Adrenal gland (tissue), 9 donors: ENCODE measurements at regions not wholly inside any gene's neighbourhood (a gene's known extent, or its start where the extent isn't known, plus 50 kb on each side); places are given as distances from the start of the nearest gene placed in this dataset.

ENCODE experiments used
- DNase-seq, 7 donors: peaks; one replicate each; pipeline ENCODE4 v3.0.0-alpha.2; 2019 to 2020
- H3K27ac ChIP-seq, 5 donors: fragments of 200-600 bp; sonication (generic) in 4 of 5; 1 replicate in 3 of 5; 2 replicates in 2 of 5; pipeline versions ENCODE4 v1.5.1 to v1.8.0; 2016 to 2020; ENCODE audit warnings: mild to moderate bottlenecking in 1 of 5
- H3K27me3 ChIP-seq: fragments of 200-600 bp; 2 replicates; pipeline ENCODE4 v1.8.0; 2021
- H3K36me3 ChIP-seq, 2 donors: fragments of 200-600 bp; replicated peaks in 1 of 2; 1 replicate in 1 of 2; 2 replicates in 1 of 2; pipeline versions ENCODE4 v1.5.1 to v1.8.0; 2018 to 2022
- H3K4me1 ChIP-seq, 2 donors: fragments of 200-600 bp; replicated peaks in 1 of 2; 1 replicate in 1 of 2; 2 replicates in 1 of 2; pipeline versions ENCODE4 v1.5.1 to v1.8.0; 2018 to 2021
- H3K4me3 ChIP-seq, 4 donors: fragments of 200-600 bp; sonication (generic) in 3 of 4; one replicate each; pipeline ENCODE4 v1.5.1; 2016 to 2018
- H3K9me3 ChIP-seq, 3 donors: fragments of 200-600 bp; sonication (generic) in 1 of 3; replicated peaks in 1 of 3; 1 replicate in 2 of 3; 2 replicates in 1 of 3; pipeline versions ENCODE4 v1.5.1 to v1.8.0; 2016 to 2021
- CTCF ChIP-seq, 6 experiments: fragments of 450-650 bp in 4 of 6; fragments of 200-600 bp in 2 of 6; sonication (generic) in 1 of 6; IDR thresholded peaks; 1 replicate in 5 of 6; 2 replicates in 1 of 6; pipeline versions ENCODE4 v1.5.1 to v1.8.0; 2016 to 2021; ENCODE audit warnings: antibody characterized with exemption in 6 of 6, mild to moderate bottlenecking in 2 of 6, moderate library complexity in 1 of 6
- POLR2A ChIP-seq, 2 donors: fragments of 450-650 bp; IDR thresholded peaks; one replicate each; pipeline ENCODE4 v1.6.1; 2017; ENCODE audit warnings: antibody characterized with exemption in 2 of 2, mild to moderate bottlenecking in 2 of 2, moderate library complexity in 1 of 2
- WGBS, 4 donors: extraction: QIAGEN DNeasy Blood & Tissue Kit in 2 of 4; methylation state at CpG; one replicate each; pipeline versions ENCODE4 v1.1.5 to v1.1.7; 2013 to 2017; 5-methylcytosine and 5-hydroxymethylcytosine counted together
- intact Hi-C, 2 donors: fragments of 100-400 bp; cut with DNase I; formaldehyde crosslinking; loops; one replicate each; pipeline versions ENCODE4 v1.14.1 to v1.15.0; 2022 to 2023
- donor health status: healthy with polysubstance abuse.
- donor health status: Bipolar disorder and iron deficiency.
- donor health status: DM: yes; HTN: yes; CAD: no.
- donor health status: DM: no; HTN: no; CAD: no.
- donor health status: DM: no; HTN: no; CAD: no.

- Histone ChIP-seq H3K4me3 (no peak overlapping the region), H3K4me1 (no peaks in the 10 kb centered on the region), H3K9me3 (no peaks in the 10 kb centered on the region), H3K27me3 (no peaks in the 10 kb centered on the region), H3K36me3 (no peaks in the 10 kb centered on the region), H3K27ac (no peak overlapping the region)
- WGBS, 4 donors = 44 to 83% (median 50%) methylated on average over 3 of the region's 3 CpGs
- TF ChIP-seq CTCF (IDR thresholded peaks at IDR 0.05) (no peak), POLR2A (IDR thresholded peaks at IDR 0.05) (no peak)
- intact Hi-C loops = no loop called here
- no peak for DNase-seq
Measured at GRCh38 chr4:152114562-152114961, 353.8 kb upstream of the GATB start.

- Histone ChIP-seq H3K36me3 (no peaks in the 10 kb centered on the region), H3K4me3 (no peak overlapping the region), H3K27ac (no peak overlapping the region), H3K9me3 (no peaks in the 10 kb centered on the region), H3K4me1 (no peaks in the 10 kb centered on the region), H3K27me3 (no peaks in the 10 kb centered on the region)
- no peak for DNase-seq
- intact Hi-C loops = no loop called here
- TF ChIP-seq CTCF (IDR thresholded peaks at IDR 0.05) (no peak), POLR2A (IDR thresholded peaks at IDR 0.05) (no peak)
- 74 to 91% (median 83%) methylated on average over 2 of the region's 2 CpGs for WGBS, 4 donors
Measured at GRCh38 chr4:152112887-152113286, 352.1 kb upstream of the GATB start.

GRCh38 chr4:152112190-152112589 is 351.4 kb upstream of the GATB start:
- Histone ChIP-seq H3K4me1 (peaks cover 0 to 2% of the 10 kb centered on the region in 2 donors), H3K9me3 (no peaks in the 10 kb centered on the region), H3K27ac (no peak overlapping the region), H3K27me3 (no peaks in the 10 kb centered on the region), H3K36me3 (no peaks in the 10 kb centered on the region), H3K4me3 (no peak overlapping the region)
- intact Hi-C loops = no loop called here
- no peak for TF ChIP-seq POLR2A (IDR thresholded peaks at IDR 0.05)
- no peak for TF ChIP-seq CTCF (IDR thresholded peaks at IDR 0.05)
- DNase-seq = no peak
- WGBS, 4 donors = 82 to 91% (median 86%) methylated on average over 2 of the region's 2 CpGs

GRCh38 chr4:152110780-152111179 is 350.0 kb upstream of the GATB start:
- Histone ChIP-seq H3K9me3 (no peaks in the 10 kb centered on the region), H3K4me1 (peaks cover 4 to 16% of the 10 kb centered on the region in 2 donors), H3K27me3 (no peaks in the 10 kb centered on the region), H3K27ac (no peak overlapping the region), H3K36me3 (no peaks in the 10 kb centered on the region), H3K4me3 (no peak overlapping the region)
- TF ChIP-seq POLR2A (IDR thresholded peaks at IDR 0.05) (no peak), CTCF (IDR thresholded peaks at IDR 0.05) (no peak)
- no peak for DNase-seq
- intact Hi-C loops = no loop called here
- WGBS, 4 donors = 97 to 100% (median 100%) methylated on average over 1 of the region's 1 CpG
